Right lobe of liver (tissue), 6 donors: ENCODE measurements at regions not wholly inside any gene's neighbourhood (a gene's known extent, or its start where the extent isn't known, plus 50 kb on each side); places are given as distances from the start of the nearest gene placed in this dataset.
"Not testable (repeated sequence)": the region's sequence is repeated elsewhere in the genome, so short reads cannot be mapped to it uniquely, and the experiment has no call there.

Experiments
- ATAC-seq, 4 donors: fragments of 200-7000 bp; cut with Tn5 transposase; one replicate each; pipeline ENCODE4 v1.9.1; 2020; ENCODE audit warnings: mild to moderate bottlenecking in 4 of 4, moderate library complexity in 4 of 4
- DNase-seq, 3 donors: peaks; one replicate each; pipeline ENCODE4 v3.0.0-alpha.2; 2020
- H3K27ac ChIP-seq, 3 donors: fragments of 200-600 bp; one replicate each; pipeline ENCODE4 v1.8.0; 2022
- H3K27me3 ChIP-seq, 2 donors: fragments of 200-600 bp; one replicate each; pipeline ENCODE4 v1.8.0; 2022
- H3K36me3 ChIP-seq, 4 donors: fragments of 200-600 bp; sonication (generic) in 1 of 4; one replicate each; pipeline versions ENCODE4 v1.5.1 to v1.8.0; 2017 to 2022; ENCODE audit warnings: control low read depth in 1 of 4
- H3K4me1 ChIP-seq, 4 donors: fragments of 200-600 bp; sonication (generic) in 1 of 4; one replicate each; pipeline versions ENCODE4 v1.5.1 to v1.8.0; 2017 to 2022; ENCODE audit warnings: control low read depth in 1 of 4
- H3K4me3 ChIP-seq, 3 donors: fragments of 200-600 bp; one replicate each; pipeline ENCODE4 v1.8.0; 2022
- H3K9me3 ChIP-seq, 4 donors: fragments of 200-600 bp; sonication (generic) in 1 of 4; one replicate each; pipeline versions ENCODE4 v1.5.1 to v1.8.0; 2017 to 2022; ENCODE audit warnings: control low read depth in 1 of 4
- POLR2A ChIP-seq: fragments of 450-650 bp; IDR thresholded peaks from one replicate; pipeline ENCODE4 v1.6.1; 2017; ENCODE audit warnings: antibody characterized with exemption, mild to moderate bottlenecking
- WGBS: methylation state at CpG from one replicate; pipeline ENCODE4 v1.1.6; 2018; ENCODE audit warnings: low coverage, low lambda C conversion rate; ENCODE audit not compliant: insufficient coverage; ENCODE audit errors: missing lambda C conversion rate; 5-methylcytosine and 5-hydroxymethylcytosine counted together
- intact Hi-C, 2 donors: fragments of 100-400 bp; cut with DNase I; formaldehyde crosslinking; loops; one replicate each; pipeline versions ENCODE4 v1.11.2 to v1.14.1; 2022
- TF ChIP-seq, protein P1 (sequence below), 4 donors: fragments of 200-600 bp in 3 of 4; fragments of 450-650 bp in 1 of 4; IDR thresholded peaks; one replicate each; pipeline versions ENCODE4 v1.5.1 to v1.8.0; 2016 to 2022; ENCODE audit warnings: antibody characterized with exemption in 4 of 4, mild to moderate bottlenecking in 2 of 4
- donor health status: DM: no; HTN: yes; CAD: no.
- donor health status: DM: no; HTN: no; CAD: no.
- donor health status: DM: no; HTN: no; CAD: no.
- donor health status: DM: no; HTN: yes; CAD: no.
- donor health status: DM: no; HTN: yes; CAD: no.

DNA sequence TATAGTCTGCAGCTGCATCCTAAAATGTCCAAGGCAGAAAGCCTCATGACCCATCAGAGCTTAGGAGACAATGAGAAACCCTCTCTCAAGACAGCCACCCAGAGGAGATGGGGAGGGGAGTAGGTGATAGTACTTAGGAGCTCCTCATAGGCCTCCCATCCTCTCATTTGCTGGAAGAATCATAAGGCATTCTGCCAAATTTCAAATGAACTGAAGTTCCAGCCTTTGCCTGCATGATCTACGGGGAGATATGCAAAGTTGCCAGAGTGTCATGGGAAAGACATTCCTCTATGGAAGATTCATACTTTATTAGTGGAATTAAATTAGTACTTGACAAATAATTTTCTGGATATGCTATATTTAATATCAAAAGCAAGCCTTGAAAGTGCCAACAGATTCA is 194.1 kb upstream of the GJE1 start:
- Histone ChIP-seq H3K27me3 (no peaks in the 10 kb centered on the region), H3K27ac (no peak overlapping the region), H3K36me3 (no peaks in the 10 kb centered on the region), H3K9me3 (no peaks in the 10 kb centered on the region), H3K4me1 (no peaks in the 10 kb centered on the region), H3K4me3 (no peak overlapping the region)
- DNase-seq (no peak), ATAC-seq (no peak)
- whole genome bisulfite sequencing = 86% methylated on average over 1 of the region's 1 CpG
- TF ChIP-seq, protein P1, sequence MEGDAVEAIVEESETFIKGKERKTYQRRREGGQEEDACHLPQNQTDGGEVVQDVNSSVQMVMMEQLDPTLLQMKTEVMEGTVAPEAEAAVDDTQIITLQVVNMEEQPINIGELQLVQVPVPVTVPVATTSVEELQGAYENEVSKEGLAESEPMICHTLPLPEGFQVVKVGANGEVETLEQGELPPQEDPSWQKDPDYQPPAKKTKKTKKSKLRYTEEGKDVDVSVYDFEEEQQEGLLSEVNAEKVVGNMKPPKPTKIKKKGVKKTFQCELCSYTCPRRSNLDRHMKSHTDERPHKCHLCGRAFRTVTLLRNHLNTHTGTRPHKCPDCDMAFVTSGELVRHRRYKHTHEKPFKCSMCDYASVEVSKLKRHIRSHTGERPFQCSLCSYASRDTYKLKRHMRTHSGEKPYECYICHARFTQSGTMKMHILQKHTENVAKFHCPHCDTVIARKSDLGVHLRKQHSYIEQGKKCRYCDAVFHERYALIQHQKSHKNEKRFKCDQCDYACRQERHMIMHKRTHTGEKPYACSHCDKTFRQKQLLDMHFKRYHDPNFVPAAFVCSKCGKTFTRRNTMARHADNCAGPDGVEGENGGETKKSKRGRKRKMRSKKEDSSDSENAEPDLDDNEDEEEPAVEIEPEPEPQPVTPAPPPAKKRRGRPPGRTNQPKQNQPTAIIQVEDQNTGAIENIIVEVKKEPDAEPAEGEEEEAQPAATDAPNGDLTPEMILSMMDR (IDR thresholded peaks at IDR 0.05) = no peak
- TF ChIP-seq POLR2A = no peak
- intact Hi-C loops = no loop called here

- no peak overlapping the region for H3K27ac ChIP-seq
- intact Hi-C loops = no loop called here
- 71% methylated on average over 3 of the region's 3 CpGs for WGBS
- H3K9me3 ChIP-seq = no peaks in the 10 kb centered on the region
- H3K4me3 ChIP-seq = no peak overlapping the region
- ATAC-seq (no peak), DNase-seq (no peak)
- H3K4me1 ChIP-seq = no peaks in the 10 kb centered on the region
- H3K27me3 ChIP-seq = no peaks in the 10 kb centered on the region
- no peaks in the 10 kb centered on the region for H3K36me3 ChIP-seq
- no peak for TF ChIP-seq POLR2A
- TF ChIP-seq, protein P1 (IDR thresholded peaks at IDR 0.05) = no peak
These were observed 200.0 kb upstream of the GJE1 start for GRCh38 chr6:141932685-141933084.

DNA sequence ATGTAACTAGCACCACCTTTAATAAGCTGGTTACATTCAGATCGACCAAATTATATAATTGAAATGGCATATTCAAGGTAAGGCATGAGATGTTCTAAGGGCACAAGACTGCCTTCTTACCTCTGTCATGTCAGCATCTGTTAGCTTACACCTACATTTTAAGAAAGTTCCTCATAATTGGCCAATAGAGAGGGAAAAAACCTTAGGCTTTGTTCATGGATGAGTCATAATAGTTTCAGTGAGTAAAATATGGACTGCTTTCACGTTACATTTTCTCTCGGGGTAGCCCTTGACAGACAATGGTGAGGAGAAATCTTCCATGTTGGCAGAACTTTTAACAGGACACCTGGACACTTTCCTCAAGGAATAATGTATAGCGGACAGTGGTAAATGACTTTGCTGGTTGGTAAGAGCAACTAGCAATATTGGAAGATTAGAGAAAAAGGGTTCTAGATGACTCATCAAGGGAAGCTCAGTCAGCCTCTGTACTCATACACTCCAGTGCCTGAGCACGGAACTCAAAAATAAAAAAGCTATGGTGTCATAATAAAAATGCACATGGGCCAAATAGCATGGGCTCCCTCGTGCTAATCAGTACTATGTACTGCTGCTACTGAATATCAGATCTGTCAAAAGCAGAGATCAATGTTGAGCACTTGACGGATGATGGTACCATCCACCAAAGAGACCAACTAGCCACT is 206.4 kb upstream of the GJE1 start:
- not testable (repeated sequence) for H3K27me3 ChIP-seq, ATAC-seq

DNA sequence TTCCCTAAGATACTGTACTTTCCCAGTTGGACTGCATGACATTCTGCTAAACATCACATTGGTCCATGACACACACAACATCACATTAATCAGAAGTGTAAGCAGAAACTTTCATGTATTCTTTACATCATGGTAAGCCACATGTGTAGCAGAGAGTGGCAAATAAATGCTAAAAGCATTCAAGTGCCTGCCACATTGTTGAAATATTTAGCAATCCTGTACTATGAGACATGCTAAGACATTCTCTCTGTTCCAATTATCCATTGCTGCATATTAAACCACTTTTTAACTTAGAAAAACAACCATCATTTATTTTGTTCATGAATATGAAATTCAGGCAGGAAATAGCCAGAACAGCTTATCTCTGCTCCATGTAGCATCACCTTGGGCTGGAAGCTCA is 207.7 kb upstream of the GJE1 start:
- TF ChIP-seq POLR2A = no peak
- TF ChIP-seq, protein P1 (IDR thresholded peaks at IDR 0.05) = no peak
- no peaks in the 10 kb centered on the region for H3K27me3 ChIP-seq
- intact Hi-C loops = no loop called here
- H3K4me3 ChIP-seq = no peak overlapping the region
- H3K36me3 ChIP-seq = no peaks in the 10 kb centered on the region
- no peaks in the 10 kb centered on the region for H3K4me1 ChIP-seq
- no peak overlapping the region for H3K27ac ChIP-seq
- ATAC-seq = no peak
- no peaks in the 10 kb centered on the region for H3K9me3 ChIP-seq
- DNase-seq = no peak

More for the DNA sequence above, 206.4 kb upstream of the GJE1 start:
- H3K9me3 ChIP-seq, H3K36me3 ChIP-seq, H3K4me3 ChIP-seq, H3K4me1 ChIP-seq, H3K27ac ChIP-seq, DNase-seq, intact Hi-C loops: not testable (repeated sequence)
- WGBS = 69% methylated on average over 4 of the region's 7 CpGs

DNA sequence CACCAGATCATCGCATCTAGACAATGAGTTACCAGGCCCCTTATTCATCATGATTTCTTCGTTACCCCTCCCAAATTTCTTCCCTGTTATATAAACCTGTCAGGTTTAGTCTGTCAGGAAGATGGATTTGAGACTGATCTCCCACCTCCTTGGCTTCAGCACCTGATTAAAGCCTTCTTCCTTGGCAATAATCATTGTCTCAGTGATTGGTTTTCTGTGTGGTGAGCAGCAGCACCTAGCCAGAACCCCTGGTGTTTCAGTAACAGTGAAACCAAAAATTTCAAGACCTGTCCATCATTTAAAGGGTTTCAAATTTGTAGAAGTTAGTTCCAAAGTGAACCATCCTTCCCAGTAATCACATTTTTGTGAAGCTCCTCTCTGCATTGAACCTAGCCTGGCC is 209.8 kb upstream of the GJE1 start:
- WGBS = 72% methylated on average over 2 of the region's 2 CpGs
- Histone ChIP-seq H3K4me3 (no peak overlapping the region), H3K4me1 (no peaks in the 10 kb centered on the region), H3K27ac (no peak overlapping the region), H3K9me3 (no peaks in the 10 kb centered on the region), H3K36me3 (no peaks in the 10 kb centered on the region), H3K27me3 (no peaks in the 10 kb centered on the region)
- intact Hi-C loops = no loop called here
- TF ChIP-seq, protein P1 (IDR thresholded peaks at IDR 0.05) = no peak
- TF ChIP-seq POLR2A = no peak
- DNase-seq = no peak
- no peak for ATAC-seq

GRCh38 chr6:141916682-141917505 is 215.8 kb upstream of the GJE1 start:
- DNase-seq, H3K4me3 ChIP-seq, H3K27ac ChIP-seq, H3K27me3 ChIP-seq, intact Hi-C loops, H3K4me1 ChIP-seq, ATAC-seq, H3K36me3 ChIP-seq, H3K9me3 ChIP-seq: not testable (repeated sequence)
- 74% methylated on average over 8 of the region's 30 CpGs for WGBS
